GM06990 (cell line): ENCODE measurements at regions not wholly inside any gene's neighbourhood (a gene's known extent, or its start where the extent isn't known, plus 50 kb on each side); places are given as distances from the start of the nearest gene placed in this dataset.
"Not testable (repeated sequence)": the region's sequence is repeated elsewhere in the genome, so short reads cannot be mapped to it uniquely, and the experiment has no call there.

Experiments
- DNase-seq: peaks from one replicate; pipeline ENCODE4 v3.0.0-alpha.2; 2011; ENCODE audit not compliant: insufficient read length; ENCODE audit errors: extremely low read depth
- H3K27me3 ChIP-seq: replicated peaks from 2 replicates; pipeline ENCODE4 v1.6.0; 2011; ENCODE audit warnings: low read length; ENCODE audit not compliant: control insufficient read depth, insufficient read depth
- H3K36me3 ChIP-seq: 2 replicates; pipeline ENCODE4 v1.5.1; 2011; ENCODE audit warnings: low read length; ENCODE audit not compliant: control insufficient read depth, insufficient read depth
- H3K4me3 ChIP-seq: replicated peaks from 2 replicates; pipeline ENCODE4 v1.5.1; 2011; ENCODE audit warnings: low read depth, mild to moderate bottlenecking, control low read depth, low read length
- TF ChIP-seq, protein P1 (sequence below): IDR thresholded peaks from 2 replicates; pipeline ENCODE4 v1.5.1; 2011; ENCODE audit warnings: low read length, control low read depth, mild to moderate bottlenecking, inconsistent platforms; ENCODE audit not compliant: insufficient read depth, poor library complexity, severe bottlenecking

DNA sequence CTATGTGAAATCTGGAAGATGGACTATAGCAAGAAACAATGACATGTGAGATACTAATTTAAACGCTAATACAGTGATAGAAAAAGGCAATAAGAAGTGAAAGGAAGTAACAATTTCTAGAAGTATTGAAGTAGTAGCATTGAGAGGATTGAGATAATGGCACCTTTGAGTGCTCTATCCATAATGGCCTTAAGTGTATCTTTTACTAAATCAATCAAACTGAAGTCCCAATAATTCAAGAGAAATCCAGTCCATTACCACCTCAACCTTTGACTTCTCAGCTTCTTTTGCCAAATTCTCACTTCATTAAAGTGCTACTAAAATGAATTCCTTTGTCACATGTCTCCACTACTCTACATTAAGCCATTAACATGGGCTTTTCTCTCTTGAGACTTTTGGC, 82.6 kb upstream of the KYNU start:
- Histone ChIP-seq H3K27me3 (no peaks in the 10 kb centered on the region), H3K36me3 (no peaks in the 10 kb centered on the region), H3K4me3 (no peak overlapping the region)
- TF ChIP-seq, protein P1, sequence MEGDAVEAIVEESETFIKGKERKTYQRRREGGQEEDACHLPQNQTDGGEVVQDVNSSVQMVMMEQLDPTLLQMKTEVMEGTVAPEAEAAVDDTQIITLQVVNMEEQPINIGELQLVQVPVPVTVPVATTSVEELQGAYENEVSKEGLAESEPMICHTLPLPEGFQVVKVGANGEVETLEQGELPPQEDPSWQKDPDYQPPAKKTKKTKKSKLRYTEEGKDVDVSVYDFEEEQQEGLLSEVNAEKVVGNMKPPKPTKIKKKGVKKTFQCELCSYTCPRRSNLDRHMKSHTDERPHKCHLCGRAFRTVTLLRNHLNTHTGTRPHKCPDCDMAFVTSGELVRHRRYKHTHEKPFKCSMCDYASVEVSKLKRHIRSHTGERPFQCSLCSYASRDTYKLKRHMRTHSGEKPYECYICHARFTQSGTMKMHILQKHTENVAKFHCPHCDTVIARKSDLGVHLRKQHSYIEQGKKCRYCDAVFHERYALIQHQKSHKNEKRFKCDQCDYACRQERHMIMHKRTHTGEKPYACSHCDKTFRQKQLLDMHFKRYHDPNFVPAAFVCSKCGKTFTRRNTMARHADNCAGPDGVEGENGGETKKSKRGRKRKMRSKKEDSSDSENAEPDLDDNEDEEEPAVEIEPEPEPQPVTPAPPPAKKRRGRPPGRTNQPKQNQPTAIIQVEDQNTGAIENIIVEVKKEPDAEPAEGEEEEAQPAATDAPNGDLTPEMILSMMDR: no peak
- DNase-seq: no peak

DNA sequence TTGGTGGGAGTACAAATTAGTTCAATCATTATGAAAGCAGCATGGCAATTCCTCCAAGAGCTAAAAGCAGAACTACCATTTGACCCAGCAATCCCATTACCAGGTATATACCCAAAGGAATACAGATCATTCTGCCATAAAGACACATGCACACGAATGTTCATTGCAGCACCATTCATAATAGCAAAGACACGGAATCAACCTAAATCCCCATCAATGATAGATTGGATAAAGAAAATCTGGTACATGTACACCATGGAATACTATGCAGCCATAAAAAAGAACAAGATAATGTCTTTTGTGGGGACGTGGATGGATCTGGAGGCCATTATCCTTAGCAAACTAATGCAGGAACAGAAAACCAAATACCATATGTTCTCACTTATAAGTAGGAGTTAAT, 85.1 kb upstream of the KYNU start:
- H3K27me3 ChIP-seq, DNase-seq, H3K36me3 ChIP-seq, H3K4me3 ChIP-seq: not testable (repeated sequence)

DNA sequence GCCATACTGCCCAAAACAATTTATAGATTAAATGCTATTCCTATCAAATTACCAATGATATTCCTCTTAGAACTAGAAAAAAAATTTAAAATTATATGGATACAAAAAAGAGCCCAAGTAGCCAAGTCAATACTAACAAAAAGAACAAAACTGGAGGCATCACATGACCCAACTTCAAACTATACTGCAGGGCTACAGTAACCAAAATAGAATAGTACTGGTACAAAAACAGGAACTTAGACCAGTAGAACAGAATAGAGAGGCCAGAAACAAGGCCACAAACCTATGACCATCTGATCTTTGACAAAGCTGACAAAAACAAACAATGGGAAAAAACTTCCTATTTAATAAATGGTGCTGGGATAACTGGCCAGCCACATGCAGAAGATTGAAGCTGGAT, 86.1 kb upstream of the KYNU start:
- no peaks in the 10 kb centered on the region for H3K27me3 ChIP-seq
- no peak for DNase-seq
- no peak overlapping the region for H3K4me3 ChIP-seq
- no peaks in the 10 kb centered on the region for H3K36me3 ChIP-seq
- TF ChIP-seq, protein P1: no peak

DNA sequence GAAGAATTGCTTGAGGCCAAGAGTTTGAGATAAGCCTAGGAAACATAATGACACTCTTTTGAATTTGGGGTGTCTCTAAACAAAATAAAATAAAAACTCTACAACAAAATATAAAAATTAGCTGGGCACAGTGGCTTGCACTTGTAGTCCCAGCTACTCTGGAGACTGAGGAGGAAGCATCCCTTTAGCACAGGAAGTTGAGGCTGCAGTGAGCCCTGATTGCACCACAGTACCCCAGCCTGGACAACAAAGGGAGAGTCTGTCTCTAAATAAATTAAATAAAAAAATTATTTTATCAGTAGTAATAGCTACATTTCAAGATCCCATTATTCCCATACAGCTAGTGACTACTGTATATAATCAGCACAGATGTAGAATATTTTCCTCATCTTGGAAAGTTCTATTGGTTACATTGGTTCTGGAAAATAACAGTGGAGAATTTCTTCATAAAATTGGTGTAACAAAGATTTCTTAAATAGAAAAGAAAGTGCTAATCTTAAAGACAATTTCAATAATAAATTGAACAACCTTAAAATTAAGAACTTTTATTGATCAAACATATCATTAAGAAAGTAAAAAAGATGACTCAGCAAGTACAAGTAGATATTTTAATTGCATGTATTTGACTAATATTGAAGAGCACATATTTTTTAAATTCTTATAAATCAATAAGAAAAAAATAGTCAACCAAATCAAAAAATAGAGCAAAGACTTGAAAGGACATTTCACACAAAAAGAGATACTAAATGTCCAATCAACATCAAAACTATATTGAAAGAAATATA, 90.4 kb upstream of the KYNU start:
- no peak for DNase-seq
- no peak overlapping the region for H3K4me3 ChIP-seq
- TF ChIP-seq, protein P1: no peak

DNA sequence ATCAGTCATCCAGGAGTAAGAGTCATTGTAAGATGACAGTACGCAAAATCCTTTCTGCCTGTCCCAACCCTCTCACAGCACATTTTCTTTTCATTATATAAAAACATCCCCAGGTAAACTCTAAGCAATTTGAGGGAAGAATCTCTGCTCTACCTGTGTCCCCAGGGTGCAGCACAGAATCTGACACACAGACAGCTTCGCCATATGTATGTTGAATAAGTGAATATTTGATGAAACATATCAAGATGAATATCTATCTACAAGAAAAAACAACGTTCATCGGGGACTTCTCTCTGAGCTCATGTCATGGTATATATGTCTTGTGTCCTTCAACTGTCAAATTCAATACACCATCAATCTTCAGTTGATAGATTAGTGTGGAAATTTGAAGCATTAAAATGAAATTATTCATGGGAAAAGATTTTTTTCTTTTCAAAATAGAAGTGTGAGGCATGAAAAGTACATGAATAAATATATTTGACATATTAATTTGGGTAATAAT, 94.5 kb upstream of the KYNU start:
- H3K4me3 ChIP-seq: no peak overlapping the region
- no peaks in the 10 kb centered on the region for H3K36me3 ChIP-seq
- H3K27me3 ChIP-seq: no peaks in the 10 kb centered on the region
- TF ChIP-seq, protein P1: no peak
- DNase-seq: no peak

More for the DNA sequence above, 90.4 kb upstream of the KYNU start:
- H3K36me3 ChIP-seq: no peaks in the 10 kb centered on the region
- no peaks in the 10 kb centered on the region for H3K27me3 ChIP-seq

DNA sequence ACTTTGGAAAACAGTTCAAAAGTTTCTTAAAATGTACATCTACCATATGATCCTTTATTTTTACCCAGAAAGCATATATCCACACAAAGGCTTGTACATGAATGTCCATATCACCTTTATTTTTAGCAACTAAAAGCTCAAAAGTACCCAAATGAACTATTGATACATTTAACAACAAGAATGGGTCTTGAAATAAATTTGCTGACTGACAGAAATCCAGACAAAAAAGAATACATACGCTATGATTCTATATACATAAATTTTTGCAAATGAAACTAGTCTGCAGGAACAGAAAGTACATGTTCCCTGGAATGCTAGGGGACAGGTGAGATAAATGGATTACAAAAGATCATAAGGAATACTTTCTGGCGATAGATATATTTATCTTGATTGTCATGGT, 96.3 kb upstream of the KYNU start:
- Histone ChIP-seq H3K36me3 (no peaks in the 10 kb centered on the region), H3K27me3 (no peaks in the 10 kb centered on the region), H3K4me3 (no peak overlapping the region)
- TF ChIP-seq, protein P1: no peak
- no peak for DNase-seq
